GM12873 (cell line): ENCODE measurements at regions not wholly inside any gene's neighbourhood (a gene's known extent, or its start where the extent isn't known, plus 50 kb on each side); places are given as distances from the start of the nearest gene placed in this dataset.

Source experiments
- CTCF ChIP-seq: IDR thresholded peaks from 2 replicates; pipeline ENCODE4 v1.5.1; 2012; ENCODE audit warnings: low read depth, mild to moderate bottlenecking, moderate library complexity, low read length, control low read depth; ENCODE audit not compliant: insufficient read depth; ENCODE audit errors: missing control alignments

GRCh38 chrX:39773923-39774773 is 323.6 kb downstream of the BCOR start:
- no peak for TF ChIP-seq CTCF

- TF ChIP-seq CTCF: no peak
These were observed 322.9 kb downstream of the BCOR start for GRCh38 chrX:39774774-39775328.

- no peak for TF ChIP-seq CTCF
These were observed 320.1 kb downstream of the BCOR start for GRCh38 chrX:39777623-39778025.

GRCh38 chrX:39779952-39780783 is 317.6 kb downstream of the BCOR start:
- no peak for TF ChIP-seq CTCF

GRCh38 chrX:39782276-39782675 is 315.5 kb downstream of the BCOR start:
- no peak for TF ChIP-seq CTCF

GRCh38 chrX:39787999-39788398 is 309.8 kb downstream of the BCOR start:
- TF ChIP-seq CTCF: no peak

- TF ChIP-seq CTCF: no peak
These were observed 309.2 kb downstream of the BCOR start for GRCh38 chrX:39788521-39788920.
